Spinal cord (tissue), 9 donors: ENCODE measurements at regions not wholly inside any gene's neighbourhood (a gene's known extent, or its start where the extent isn't known, plus 50 kb on each side); places are given as distances from the start of the nearest gene placed in this dataset.

Experiments used
- DNase-seq, 6 donors: peaks; one replicate each; pipeline versions ENCODE4 v3.0.0 to v3.0.0-alpha.2; 2013 to 2015; ENCODE audit warnings: low spot score in 6 of 6, low read depth in 4 of 6
- H3K27ac ChIP-seq: one replicate; pipeline ENCODE4 v1.5.1; 2013; ENCODE audit warnings: low read depth, low read length, control low read depth
- H3K27me3 ChIP-seq: one replicate; pipeline ENCODE4 v1.6.1; 2013; ENCODE audit warnings: low read length; ENCODE audit not compliant: control insufficient read depth, insufficient read depth
- H3K36me3 ChIP-seq: one replicate; pipeline ENCODE4 v1.6.1; 2013; ENCODE audit warnings: low read length; ENCODE audit not compliant: control insufficient read depth, insufficient read depth
- H3K4me1 ChIP-seq: one replicate; pipeline ENCODE4 v1.6.1; 2013; ENCODE audit warnings: low read length; ENCODE audit not compliant: control insufficient read depth, insufficient read depth
- H3K4me3 ChIP-seq: one replicate; pipeline ENCODE4 v1.5.1; 2013; ENCODE audit warnings: low read depth, low read length, control low read depth
- H3K9me3 ChIP-seq: one replicate; pipeline ENCODE4 v1.6.1; 2013; ENCODE audit warnings: low read length; ENCODE audit not compliant: control insufficient read depth, insufficient read depth
- WGBS: methylation state at CpG from one replicate; pipeline ENCODE4 v1.1.5; 2013; ENCODE audit warnings: missing lambda C conversion rate; ENCODE audit not compliant: insufficient coverage; 5-methylcytosine and 5-hydroxymethylcytosine counted together
- donor health status: healthy.

DNA sequence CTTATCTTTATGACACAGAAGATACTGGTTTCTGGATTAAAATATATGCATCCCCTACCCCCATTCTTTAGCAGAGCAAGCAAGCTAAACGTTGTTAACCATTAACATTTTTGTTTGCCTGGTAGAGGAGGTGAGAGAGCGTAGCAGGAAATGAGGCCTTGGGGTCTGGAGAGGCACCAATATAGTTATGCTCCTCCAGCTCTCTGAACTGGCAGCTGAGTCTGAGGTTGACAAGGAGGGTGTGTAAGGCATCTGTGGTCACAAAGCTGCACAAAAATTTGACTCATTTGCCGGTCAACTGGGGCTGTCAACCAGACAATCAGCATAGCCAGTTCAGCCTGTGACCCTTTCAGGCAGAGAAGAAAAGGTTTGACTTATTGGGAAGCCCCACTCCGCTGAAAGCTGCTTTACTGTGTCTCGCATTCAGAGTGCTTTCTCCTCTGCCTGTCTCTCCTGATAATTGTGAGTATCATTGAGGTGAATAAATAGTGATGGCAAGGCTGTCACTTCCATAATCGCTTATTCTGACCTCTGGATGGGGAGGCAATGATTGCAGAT is 647.5 kb upstream of the SETBP1 start:
- H3K36me3 ChIP-seq: no peaks in the 10 kb centered on the region
- H3K27ac ChIP-seq: no peak overlapping the region
- no peak overlapping the region for H3K4me3 ChIP-seq
- H3K9me3 ChIP-seq: peaks cover 2% of the 10 kb centered on the region
- H3K4me1 ChIP-seq: no peaks in the 10 kb centered on the region
- no peaks in the 10 kb centered on the region for H3K27me3 ChIP-seq
- no peak for DNase-seq
- 57% methylated on average over 2 of the region's 6 CpGs for WGBS

DNA sequence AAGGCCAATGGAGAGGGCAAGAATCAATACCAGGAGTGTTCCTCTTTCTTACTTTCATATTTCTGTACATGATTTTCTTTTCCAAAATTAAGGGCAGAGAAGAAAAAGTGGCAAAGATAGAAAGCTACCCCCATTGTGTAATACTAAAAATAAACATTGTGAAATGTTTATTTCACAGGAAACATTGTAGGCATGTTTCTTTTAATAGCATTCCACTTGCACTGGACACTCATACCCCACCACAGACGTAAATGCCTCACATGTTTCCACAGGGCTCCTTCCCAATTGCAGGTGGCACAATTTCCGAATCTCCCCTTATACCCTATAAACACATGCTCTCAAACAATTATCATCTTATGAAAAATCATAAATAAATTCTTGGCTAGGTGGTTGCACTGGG is 645.1 kb upstream of the SETBP1 start:
- Histone ChIP-seq H3K4me1 (no peaks in the 10 kb centered on the region), H3K36me3 (no peaks in the 10 kb centered on the region), H3K4me3 (no peak overlapping the region), H3K9me3 (no peaks in the 10 kb centered on the region), H3K27ac (no peak overlapping the region), H3K27me3 (no peaks in the 10 kb centered on the region)
- no peak for DNase-seq
- 67% methylated on average over 1 of the region's 2 CpGs for whole genome bisulfite sequencing

DNA sequence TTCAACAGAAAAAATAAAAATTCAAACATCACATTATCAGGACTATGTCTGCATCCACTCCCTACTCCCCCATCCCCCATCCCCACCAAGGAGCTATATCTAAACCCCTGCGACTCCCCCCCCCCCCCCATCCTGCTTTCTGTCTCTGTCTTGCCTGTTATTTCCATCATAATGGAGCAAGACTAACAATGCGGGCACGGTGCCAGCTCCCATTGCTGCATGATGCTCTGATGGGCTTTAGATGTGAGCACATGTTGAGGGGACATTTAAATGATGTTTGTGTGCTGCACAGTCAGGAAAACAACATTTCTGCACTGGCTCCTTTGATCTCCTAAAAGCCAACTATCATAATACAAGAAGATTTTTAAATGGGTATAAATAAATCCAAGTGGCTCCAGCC is 644.2 kb upstream of the SETBP1 start:
- 0% methylated on average over 2 of the region's 3 CpGs for WGBS
- Histone ChIP-seq H3K36me3 (no peaks in the 10 kb centered on the region), H3K27ac (no peak overlapping the region), H3K4me3 (no peak overlapping the region), H3K4me1 (no peaks in the 10 kb centered on the region), H3K27me3 (no peaks in the 10 kb centered on the region), H3K9me3 (no peaks in the 10 kb centered on the region)
- DNase-seq: peak in 3 of 6 donors; percentile 19 to 90 (median 76)

DNA sequence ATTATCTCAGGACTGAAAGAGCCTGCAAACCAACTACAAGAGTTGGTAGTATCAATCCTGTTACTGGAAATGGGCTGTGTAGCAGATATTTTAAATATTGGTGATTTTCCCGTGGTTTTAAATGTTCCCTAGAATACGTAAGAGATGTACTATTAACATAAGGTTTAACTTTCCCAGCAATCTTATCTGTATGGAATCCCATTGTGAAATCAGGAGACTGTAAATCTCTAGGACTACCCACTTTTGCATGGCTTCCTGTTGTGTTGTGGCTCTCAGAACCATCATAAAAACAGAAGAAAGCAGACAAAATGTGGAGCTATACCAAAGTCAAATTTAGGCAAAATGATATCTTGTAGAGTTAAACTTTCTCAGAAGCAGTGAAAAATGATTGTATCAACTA is 641.5 kb upstream of the SETBP1 start:
- Histone ChIP-seq H3K27ac (no peak overlapping the region), H3K36me3 (no peaks in the 10 kb centered on the region), H3K9me3 (no peaks in the 10 kb centered on the region), H3K4me1 (no peaks in the 10 kb centered on the region), H3K27me3 (no peaks in the 10 kb centered on the region), H3K4me3 (no peak overlapping the region)
- no CpG with 5 or more reads among the region's 2 CpGs for WGBS
- no peak for DNase-seq

DNA sequence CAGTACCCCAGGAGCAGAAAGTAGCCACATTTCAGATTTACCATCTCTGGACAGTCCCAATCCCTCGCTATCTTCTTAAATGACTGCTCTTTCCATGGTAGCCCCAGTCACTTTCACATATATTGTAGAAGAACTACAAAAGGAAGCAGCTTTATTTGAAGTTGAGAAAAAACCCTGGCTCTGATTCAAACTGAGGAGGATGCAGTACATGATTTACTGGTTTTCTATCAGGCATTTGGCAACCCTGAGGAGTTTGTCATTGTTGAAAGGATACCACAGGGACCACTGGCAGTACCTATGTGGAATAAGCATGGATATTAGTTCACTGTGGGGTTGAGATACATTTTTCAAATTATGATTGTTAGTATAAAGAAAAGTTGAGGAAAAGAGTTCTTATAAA is 640.9 kb upstream of the SETBP1 start:
- Histone ChIP-seq H3K9me3 (no peaks in the 10 kb centered on the region), H3K27ac (no peak overlapping the region), H3K27me3 (no peaks in the 10 kb centered on the region), H3K36me3 (no peaks in the 10 kb centered on the region), H3K4me1 (no peaks in the 10 kb centered on the region), H3K4me3 (no peak overlapping the region)
- WGBS: no CpG with 5 or more reads among the region's 1 CpG
- peak in 1 of 6 donors; percentile 37 for DNase-seq

DNA sequence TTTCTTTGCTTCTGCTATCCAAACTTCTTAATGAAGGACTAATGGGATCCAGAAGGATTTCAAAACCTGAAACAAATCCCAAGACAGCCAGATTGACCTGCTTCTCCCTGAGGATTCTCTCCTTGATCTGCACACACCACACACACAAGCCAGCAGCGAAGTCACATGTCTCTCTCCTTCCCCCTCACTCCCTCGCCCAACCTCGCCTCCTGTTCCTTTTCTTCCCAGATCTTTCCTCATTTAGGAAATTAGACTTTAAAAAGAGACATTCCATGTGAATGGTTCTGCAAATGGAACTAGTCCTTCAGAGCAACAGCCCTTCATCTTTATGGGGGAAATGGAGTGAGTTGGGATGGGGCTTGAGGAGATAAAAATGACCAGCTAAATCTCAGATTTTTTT is 639.1 kb upstream of the SETBP1 start:
- no peaks in the 10 kb centered on the region for H3K27me3 ChIP-seq
- no peaks in the 10 kb centered on the region for H3K9me3 ChIP-seq
- DNase-seq: no peak
- no peak overlapping the region for H3K27ac ChIP-seq
- no peaks in the 10 kb centered on the region for H3K4me1 ChIP-seq
- no peaks in the 10 kb centered on the region for H3K36me3 ChIP-seq
- no peak overlapping the region for H3K4me3 ChIP-seq
- WGBS: no CpG with 5 or more reads among the region's 3 CpGs

DNA sequence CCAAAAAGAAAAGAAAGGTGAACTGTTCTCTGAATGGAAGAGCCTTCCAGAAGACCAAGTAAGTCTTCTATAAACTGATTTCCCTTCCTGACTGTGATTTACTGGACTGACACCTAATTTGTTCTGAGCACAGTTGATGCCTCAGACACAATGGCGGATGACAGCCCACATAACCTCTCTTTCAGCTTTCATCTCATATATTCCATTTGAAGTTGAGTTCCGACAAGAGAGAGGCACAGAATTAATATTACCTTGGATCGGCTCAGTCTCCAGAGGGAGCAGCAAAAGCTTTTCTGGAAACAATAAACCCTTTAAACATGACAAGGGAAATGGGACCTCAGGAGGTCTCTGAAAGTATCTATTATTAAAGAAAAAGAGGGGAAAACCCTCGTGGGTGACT is 638.7 kb upstream of the SETBP1 start:
- Histone ChIP-seq H3K36me3 (no peaks in the 10 kb centered on the region), H3K27ac (no peak overlapping the region), H3K27me3 (no peaks in the 10 kb centered on the region), H3K9me3 (no peaks in the 10 kb centered on the region), H3K4me1 (no peaks in the 10 kb centered on the region), H3K4me3 (no peak overlapping the region)
- 100% methylated on average over 1 of the region's 4 CpGs for WGBS
- peak in 1 of 6 donors; percentile 36 for DNase-seq

DNA sequence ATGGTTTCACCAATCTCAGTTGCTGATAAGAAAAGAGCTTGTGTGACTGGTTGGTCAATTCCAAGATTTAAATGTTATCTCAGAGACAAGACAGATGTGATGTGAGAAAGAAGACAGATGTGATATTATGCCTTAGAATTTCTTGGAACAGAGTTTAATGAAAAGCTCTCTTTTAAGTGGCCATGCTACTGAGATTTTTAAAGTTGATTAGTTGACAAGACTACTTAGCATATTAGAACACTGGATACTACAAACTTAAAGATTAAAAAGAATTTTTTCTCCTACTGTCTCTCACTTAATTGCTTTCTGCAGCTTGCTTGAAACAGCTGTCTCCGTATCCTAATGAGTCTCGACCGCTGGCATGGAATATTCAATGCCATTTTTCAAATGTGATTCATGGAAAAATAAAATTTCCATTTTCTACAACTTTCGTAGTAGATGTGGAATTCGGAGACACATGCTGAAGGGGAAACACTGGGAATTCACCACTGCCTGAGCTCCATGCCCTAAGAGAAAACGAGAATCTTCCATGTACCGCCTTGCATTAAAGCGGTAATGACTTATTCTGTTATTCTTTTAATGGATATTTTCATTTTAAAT is 634.2 kb upstream of the SETBP1 start:
- no peaks in the 10 kb centered on the region for H3K36me3 ChIP-seq
- H3K4me3 ChIP-seq: no peak overlapping the region
- no peaks in the 10 kb centered on the region for H3K27me3 ChIP-seq
- H3K4me1 ChIP-seq: no peaks in the 10 kb centered on the region
- no peak for DNase-seq
- H3K9me3 ChIP-seq: no peaks in the 10 kb centered on the region
- WGBS: 100% methylated on average over 2 of the region's 8 CpGs
- H3K27ac ChIP-seq: no peak overlapping the region

DNA sequence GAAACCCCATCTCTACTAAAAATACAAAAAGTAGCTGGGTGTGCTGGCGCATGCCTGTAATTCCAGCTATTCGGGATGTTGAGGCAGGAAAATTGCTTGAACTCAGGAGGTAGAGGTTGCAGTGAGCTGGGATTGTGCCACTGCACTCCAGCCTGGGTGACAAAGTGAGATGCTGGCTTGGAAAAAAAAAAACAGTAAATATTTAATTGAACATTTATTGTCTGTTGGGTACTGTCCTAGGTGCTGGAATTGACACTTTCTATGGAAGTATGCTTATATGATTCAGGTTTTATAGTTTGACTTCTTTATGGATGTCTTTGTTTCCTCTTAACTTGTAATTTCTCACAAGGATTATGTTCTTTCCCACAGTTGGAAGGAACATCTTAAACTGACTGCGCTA is 633.1 kb upstream of the SETBP1 start:
- DNase-seq: no peak
- no peaks in the 10 kb centered on the region for H3K9me3 ChIP-seq
- no peak overlapping the region for H3K27ac ChIP-seq
- no peak overlapping the region for H3K4me3 ChIP-seq
- no peaks in the 10 kb centered on the region for H3K4me1 ChIP-seq
- no peaks in the 10 kb centered on the region for H3K36me3 ChIP-seq
- no peaks in the 10 kb centered on the region for H3K27me3 ChIP-seq
- WGBS: 100% methylated on average over 2 of the region's 3 CpGs

DNA sequence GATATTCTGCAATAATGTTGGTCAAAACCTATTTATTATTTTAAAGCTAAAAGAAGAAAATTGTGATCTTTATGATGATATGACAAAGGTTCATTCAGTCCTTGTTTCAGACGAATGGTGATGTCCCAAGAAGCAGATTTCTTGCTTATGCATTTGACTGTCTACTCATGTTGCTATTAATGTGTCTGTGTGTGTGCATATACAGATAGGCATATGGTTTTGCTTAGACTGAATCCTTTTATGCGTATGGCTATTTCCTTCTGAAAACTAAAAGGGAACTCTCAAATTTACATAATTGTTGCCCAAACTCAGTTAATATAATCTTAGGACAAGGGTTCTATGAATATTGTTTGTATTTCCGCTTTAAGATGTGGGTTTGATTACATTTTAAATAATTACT is 632.3 kb upstream of the SETBP1 start:
- H3K27ac ChIP-seq: no peak overlapping the region
- no CpG with 5 or more reads among the region's 3 CpGs for WGBS
- H3K36me3 ChIP-seq: no peaks in the 10 kb centered on the region
- H3K4me1 ChIP-seq: no peaks in the 10 kb centered on the region
- H3K27me3 ChIP-seq: no peaks in the 10 kb centered on the region
- H3K4me3 ChIP-seq: no peak overlapping the region
- H3K9me3 ChIP-seq: no peaks in the 10 kb centered on the region
- no peak for DNase-seq
